Fibroblast of lung (primary cell): ENCODE measurements at regions not wholly inside any gene's neighbourhood (a gene's known extent, or its start where the extent isn't known, plus 50 kb on each side); places are given as distances from the start of the nearest gene placed in this dataset.
"Not testable (repeated sequence)": the region's sequence is repeated elsewhere in the genome, so short reads cannot be mapped to it uniquely, and the experiment has no call there.

Source experiments
- EZH2 ChIP-seq: IDR thresholded peaks from 2 replicates; pipeline ENCODE4 v1.5.1; 2012; ENCODE audit warnings: low read length, control low read depth, mild to moderate bottlenecking; ENCODE audit errors: missing control alignments
- TF ChIP-seq, protein P1 (sequence below), 2 donors: IDR thresholded peaks in 1 of 2; conservative IDR thresholded peaks in 1 of 2; 1 replicate in 1 of 2; 2 replicates in 1 of 2; pipeline ENCODE4 v1.5.1; 2011 to 2012; ENCODE audit warnings: low read length in 2 of 2, control low read depth in 1 of 2, inconsistent platforms in 1 of 2, low read depth in 1 of 2, mild to moderate bottlenecking in 1 of 2

- TF ChIP-seq, protein P1, sequence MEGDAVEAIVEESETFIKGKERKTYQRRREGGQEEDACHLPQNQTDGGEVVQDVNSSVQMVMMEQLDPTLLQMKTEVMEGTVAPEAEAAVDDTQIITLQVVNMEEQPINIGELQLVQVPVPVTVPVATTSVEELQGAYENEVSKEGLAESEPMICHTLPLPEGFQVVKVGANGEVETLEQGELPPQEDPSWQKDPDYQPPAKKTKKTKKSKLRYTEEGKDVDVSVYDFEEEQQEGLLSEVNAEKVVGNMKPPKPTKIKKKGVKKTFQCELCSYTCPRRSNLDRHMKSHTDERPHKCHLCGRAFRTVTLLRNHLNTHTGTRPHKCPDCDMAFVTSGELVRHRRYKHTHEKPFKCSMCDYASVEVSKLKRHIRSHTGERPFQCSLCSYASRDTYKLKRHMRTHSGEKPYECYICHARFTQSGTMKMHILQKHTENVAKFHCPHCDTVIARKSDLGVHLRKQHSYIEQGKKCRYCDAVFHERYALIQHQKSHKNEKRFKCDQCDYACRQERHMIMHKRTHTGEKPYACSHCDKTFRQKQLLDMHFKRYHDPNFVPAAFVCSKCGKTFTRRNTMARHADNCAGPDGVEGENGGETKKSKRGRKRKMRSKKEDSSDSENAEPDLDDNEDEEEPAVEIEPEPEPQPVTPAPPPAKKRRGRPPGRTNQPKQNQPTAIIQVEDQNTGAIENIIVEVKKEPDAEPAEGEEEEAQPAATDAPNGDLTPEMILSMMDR (conservative IDR thresholded peaks at IDR 0.05 in 1 of 2, IDR thresholded peaks at IDR 0.05 in 1 of 2; ENCODE audit: low read depth in 1 of 2, low read length in 2 of 2) = not testable (repeated sequence)
- not testable (repeated sequence) for TF ChIP-seq EZH2
These were observed 66.1 kb upstream of the IZUMO1R start for GRCh38 chr11:94238154-94238735.
